Hepatocyte (in vitro differentiated cells): ENCODE measurements at regions not wholly inside any gene's neighbourhood (a gene's known extent, or its start where the extent isn't known, plus 50 kb on each side); places are given as distances from the start of the nearest gene placed in this dataset.

Experiments
- EZH2 ChIP-seq: fragments of 200-600 bp; sonication (generic); IDR thresholded peaks from 2 replicates; pipeline ENCODE4 v1.6.1; 2016; ENCODE audit warnings: antibody characterized with exemption, mild to moderate bottlenecking, borderline replicate concordance
- TF ChIP-seq, protein P1 (sequence below): fragments of 200-600 bp; sonication (generic); IDR thresholded peaks from 2 replicates; pipeline ENCODE4 v1.5.1; 2016; ENCODE audit warnings: antibody characterized with exemption, mild to moderate bottlenecking; ENCODE audit not compliant: poor library complexity

DNA sequence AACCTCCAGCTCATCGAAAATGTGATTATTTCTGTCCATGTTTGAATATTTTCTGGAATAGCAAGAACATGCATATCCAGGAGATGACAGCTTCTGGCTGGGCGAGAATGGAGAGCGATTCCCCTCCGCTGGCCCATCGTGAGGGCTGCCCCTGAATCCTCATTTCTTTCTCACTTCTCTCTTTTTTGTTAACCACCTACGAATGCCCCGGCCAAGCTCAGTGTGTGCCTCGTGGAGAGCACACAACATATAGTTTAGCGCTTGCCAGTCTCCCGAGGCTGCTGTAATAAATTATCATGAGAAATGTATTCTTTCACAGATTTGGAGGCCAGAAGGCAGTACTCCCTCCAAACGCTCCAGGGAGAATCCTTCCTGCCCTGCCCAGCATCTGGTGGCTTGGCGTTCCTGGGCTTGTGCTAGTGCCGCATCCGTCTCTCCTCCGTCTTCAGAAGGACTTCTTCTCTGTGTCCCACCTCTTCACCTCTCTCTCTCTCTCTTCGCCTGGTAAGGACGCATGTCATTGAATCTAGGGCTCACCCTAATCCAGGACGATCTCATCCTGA, 1306.0 kb downstream of the TBC1D22A start:
- no peak for TF ChIP-seq EZH2
- TF ChIP-seq, protein P1, sequence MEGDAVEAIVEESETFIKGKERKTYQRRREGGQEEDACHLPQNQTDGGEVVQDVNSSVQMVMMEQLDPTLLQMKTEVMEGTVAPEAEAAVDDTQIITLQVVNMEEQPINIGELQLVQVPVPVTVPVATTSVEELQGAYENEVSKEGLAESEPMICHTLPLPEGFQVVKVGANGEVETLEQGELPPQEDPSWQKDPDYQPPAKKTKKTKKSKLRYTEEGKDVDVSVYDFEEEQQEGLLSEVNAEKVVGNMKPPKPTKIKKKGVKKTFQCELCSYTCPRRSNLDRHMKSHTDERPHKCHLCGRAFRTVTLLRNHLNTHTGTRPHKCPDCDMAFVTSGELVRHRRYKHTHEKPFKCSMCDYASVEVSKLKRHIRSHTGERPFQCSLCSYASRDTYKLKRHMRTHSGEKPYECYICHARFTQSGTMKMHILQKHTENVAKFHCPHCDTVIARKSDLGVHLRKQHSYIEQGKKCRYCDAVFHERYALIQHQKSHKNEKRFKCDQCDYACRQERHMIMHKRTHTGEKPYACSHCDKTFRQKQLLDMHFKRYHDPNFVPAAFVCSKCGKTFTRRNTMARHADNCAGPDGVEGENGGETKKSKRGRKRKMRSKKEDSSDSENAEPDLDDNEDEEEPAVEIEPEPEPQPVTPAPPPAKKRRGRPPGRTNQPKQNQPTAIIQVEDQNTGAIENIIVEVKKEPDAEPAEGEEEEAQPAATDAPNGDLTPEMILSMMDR = no peak
